ENCODE measurements at regions not wholly inside any gene's neighbourhood (a gene's known extent, or its start where the extent isn't known, plus 50 kb on each side); places are given as distances from the start of the nearest gene placed in this dataset.

GRCh38 chr6:137762168-137763090 lies 104.6 kb upstream of the TNFAIP3 start:
- intact Hi-C loops (cut with DNase I; ENCODE audit: low total_unique reads) (no loop called here), in situ Hi-C loops (cut with MboI; ENCODE audit: low sequenced_read_pairs in 4 of 4) (no loop called here)
- DNase-seq (no peak), ATAC-seq (no peak)
- no peak overlapping the region for H3K4me3 ChIP-seq
- no peaks in the 10 kb centered on the region for H3K9me3 ChIP-seq
- no peak overlapping the region for H3K27ac ChIP-seq
- H3K4me1 ChIP-seq = no peaks in the 10 kb centered on the region
- H3K36me3 ChIP-seq = no peaks in the 10 kb centered on the region
- no peak for TF ChIP-seq CTCF (IDR thresholded peaks at IDR 0.05 in 4 of 5, conservative IDR thresholded peaks at IDR 0.05 in 1 of 5)
- no peak for TF ChIP-seq POLR2A (IDR thresholded peaks at IDR 0.05)
- H3K27me3 ChIP-seq = no peaks in the 10 kb centered on the region

GRCh38 chr6:137763436-137763835 lies 103.6 kb upstream of the TNFAIP3 start:
- in situ Hi-C loops (cut with MboI; ENCODE audit: low sequenced_read_pairs in 4 of 4) (no loop called here), intact Hi-C loops (cut with DNase I; ENCODE audit: low total_unique reads) (no loop called here)
- Histone ChIP-seq H3K36me3 (no peaks in the 10 kb centered on the region), H3K4me1 (no peaks in the 10 kb centered on the region), H3K9me3 (no peaks in the 10 kb centered on the region), H3K27me3 (no peaks in the 10 kb centered on the region), H3K27ac (no peak overlapping the region), H3K4me3 (no peak overlapping the region)
- no peak for TF ChIP-seq POLR2A (IDR thresholded peaks at IDR 0.05)
- no peak for TF ChIP-seq CTCF (IDR thresholded peaks at IDR 0.05 in 4 of 5, conservative IDR thresholded peaks at IDR 0.05 in 1 of 5)
- ATAC-seq = no peak
- no peak for DNase-seq

GRCh38 chr6:137763886-137764285 lies 103.2 kb upstream of the TNFAIP3 start:
- Histone ChIP-seq H3K4me3 (no peak overlapping the region), H3K4me1 (no peaks in the 10 kb centered on the region), H3K27ac (no peak overlapping the region), H3K9me3 (no peaks in the 10 kb centered on the region), H3K27me3 (no peaks in the 10 kb centered on the region), H3K36me3 (no peaks in the 10 kb centered on the region)
- ATAC-seq (no peak), DNase-seq (no peak)
- TF ChIP-seq POLR2A (IDR thresholded peaks at IDR 0.05) (no peak), CTCF (IDR thresholded peaks at IDR 0.05 in 4 of 5, conservative IDR thresholded peaks at IDR 0.05 in 1 of 5) (no peak)
- intact Hi-C loops (cut with DNase I; ENCODE audit: low total_unique reads) (no loop called here), in situ Hi-C loops (cut with MboI; ENCODE audit: low sequenced_read_pairs in 4 of 4) (no loop called here)

GRCh38 chr6:137764464-137764863 lies 102.6 kb upstream of the TNFAIP3 start:
- no peak for ATAC-seq
- no peaks in the 10 kb centered on the region for H3K36me3 ChIP-seq
- intact Hi-C loops (cut with DNase I; ENCODE audit: low total_unique reads) (no loop called here), in situ Hi-C loops (cut with MboI; ENCODE audit: low sequenced_read_pairs in 4 of 4) (no loop called here)
- no peak for DNase-seq
- H3K27me3 ChIP-seq = no peaks in the 10 kb centered on the region
- TF ChIP-seq POLR2A (IDR thresholded peaks at IDR 0.05) = no peak
- no peak for TF ChIP-seq CTCF (IDR thresholded peaks at IDR 0.05 in 4 of 5, conservative IDR thresholded peaks at IDR 0.05 in 1 of 5)
- no peak overlapping the region for H3K27ac ChIP-seq
- H3K9me3 ChIP-seq = no peaks in the 10 kb centered on the region
- H3K4me1 ChIP-seq = no peaks in the 10 kb centered on the region
- H3K4me3 ChIP-seq = no peak overlapping the region
